Adrenal gland (tissue), 5 donors: ENCODE measurements at regions not wholly inside any gene's neighbourhood (a gene's known extent, or its start where the extent isn't known, plus 50 kb on each side); places are given as distances from the start of the nearest gene placed in this dataset.

Experiments used
- CTCF ChIP-seq, 6 experiments: fragments of 450-650 bp in 4 of 6; fragments of 200-600 bp in 2 of 6; sonication (generic) in 1 of 6; IDR thresholded peaks; 1 replicate in 5 of 6; 2 replicates in 1 of 6; pipeline versions ENCODE4 v1.5.1 to v1.8.0; 2016 to 2021; ENCODE audit warnings: antibody characterized with exemption in 6 of 6, mild to moderate bottlenecking in 2 of 6, moderate library complexity in 1 of 6
- POLR2A ChIP-seq, 2 donors: fragments of 450-650 bp; IDR thresholded peaks; one replicate each; pipeline ENCODE4 v1.6.1; 2017; ENCODE audit warnings: antibody characterized with exemption in 2 of 2, mild to moderate bottlenecking in 2 of 2, moderate library complexity in 1 of 2
- donor health status: DM: no; HTN: no; CAD: no.

DNA sequence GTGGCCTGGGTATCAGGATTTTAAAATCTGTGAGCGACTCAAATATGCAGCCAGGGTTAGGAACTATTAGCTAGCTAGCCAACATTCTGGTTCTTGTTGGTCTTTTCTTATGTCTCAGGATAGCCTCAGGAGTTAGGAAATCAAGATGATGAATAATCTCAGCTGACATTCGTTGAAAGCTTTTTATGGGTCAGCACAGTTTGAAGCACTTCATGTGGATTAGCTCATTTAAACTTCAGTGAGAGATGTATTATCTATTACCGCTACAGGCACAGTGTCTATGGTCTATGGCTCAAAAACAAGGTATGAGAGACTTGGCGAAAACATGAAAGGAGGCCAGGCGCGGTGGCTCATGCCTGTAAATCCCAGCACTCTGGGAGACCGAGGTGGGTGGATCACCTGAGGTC lies 187.5 kb upstream of the THRB start:
- TF ChIP-seq CTCF (IDR thresholded peaks at IDR 0.05) (no peak), POLR2A (IDR thresholded peaks at IDR 0.05) (no peak)
